Right lobe of liver (tissue), 6 donors: ENCODE measurements at regions not wholly inside any gene's neighbourhood (a gene's known extent, or its start where the extent isn't known, plus 50 kb on each side); places are given as distances from the start of the nearest gene placed in this dataset.

Source experiments
- ATAC-seq, 4 donors: fragments of 200-7000 bp; cut with Tn5 transposase; one replicate each; pipeline ENCODE4 v1.9.1; 2020; ENCODE audit warnings: mild to moderate bottlenecking in 4 of 4, moderate library complexity in 4 of 4
- DNase-seq, 3 donors: peaks; one replicate each; pipeline ENCODE4 v3.0.0-alpha.2; 2020
- H3K27ac ChIP-seq, 3 donors: fragments of 200-600 bp; one replicate each; pipeline ENCODE4 v1.8.0; 2022
- H3K27me3 ChIP-seq, 2 donors: fragments of 200-600 bp; one replicate each; pipeline ENCODE4 v1.8.0; 2022
- H3K36me3 ChIP-seq, 4 donors: fragments of 200-600 bp; sonication (generic) in 1 of 4; one replicate each; pipeline versions ENCODE4 v1.5.1 to v1.8.0; 2017 to 2022; ENCODE audit warnings: control low read depth in 1 of 4
- H3K4me1 ChIP-seq, 4 donors: fragments of 200-600 bp; sonication (generic) in 1 of 4; one replicate each; pipeline versions ENCODE4 v1.5.1 to v1.8.0; 2017 to 2022; ENCODE audit warnings: control low read depth in 1 of 4
- H3K4me3 ChIP-seq, 3 donors: fragments of 200-600 bp; one replicate each; pipeline ENCODE4 v1.8.0; 2022
- H3K9me3 ChIP-seq, 4 donors: fragments of 200-600 bp; sonication (generic) in 1 of 4; one replicate each; pipeline versions ENCODE4 v1.5.1 to v1.8.0; 2017 to 2022; ENCODE audit warnings: control low read depth in 1 of 4
- CTCF ChIP-seq, 4 donors: fragments of 200-600 bp in 3 of 4; fragments of 450-650 bp in 1 of 4; IDR thresholded peaks; one replicate each; pipeline versions ENCODE4 v1.5.1 to v1.8.0; 2016 to 2022; ENCODE audit warnings: antibody characterized with exemption in 4 of 4, mild to moderate bottlenecking in 2 of 4
- POLR2A ChIP-seq: fragments of 450-650 bp; IDR thresholded peaks from one replicate; pipeline ENCODE4 v1.6.1; 2017; ENCODE audit warnings: antibody characterized with exemption, mild to moderate bottlenecking
- WGBS: methylation state at CpG from one replicate; pipeline ENCODE4 v1.1.6; 2018; ENCODE audit warnings: low coverage, low lambda C conversion rate; ENCODE audit not compliant: insufficient coverage; ENCODE audit errors: missing lambda C conversion rate; 5-methylcytosine and 5-hydroxymethylcytosine counted together
- intact Hi-C, 2 donors: fragments of 100-400 bp; cut with DNase I; formaldehyde crosslinking; loops; one replicate each; pipeline versions ENCODE4 v1.11.2 to v1.14.1; 2022
- donor health status: DM: no; HTN: yes; CAD: no.
- donor health status: DM: no; HTN: no; CAD: no.
- donor health status: DM: no; HTN: no; CAD: no.
- donor health status: DM: no; HTN: yes; CAD: no.
- donor health status: DM: no; HTN: yes; CAD: no.

DNA sequence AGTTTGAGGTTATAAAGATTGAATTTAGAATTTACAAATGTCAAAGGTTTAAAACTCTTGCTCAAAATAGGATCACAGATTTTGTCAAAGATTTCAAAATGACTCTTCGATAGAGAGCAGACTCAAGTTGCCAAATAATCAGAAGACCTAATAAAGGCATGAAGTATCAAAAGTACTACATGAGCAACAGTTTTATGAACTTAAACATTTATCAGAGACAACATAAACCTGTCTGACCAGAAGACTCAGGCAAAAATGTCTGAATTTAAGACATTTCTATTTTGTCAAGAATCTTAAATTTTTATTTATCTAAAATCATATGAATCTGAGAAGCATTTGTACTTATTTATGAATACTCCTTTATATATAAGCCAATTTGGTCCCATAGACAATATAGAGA is 330.9 kb downstream of the PTPRU start:
- no peaks in the 10 kb centered on the region for H3K36me3 ChIP-seq
- H3K9me3 ChIP-seq: no peaks in the 10 kb centered on the region
- WGBS: 43% methylated on average over 1 of the region's 1 CpG
- no peak for ATAC-seq
- no peaks in the 10 kb centered on the region for H3K4me1 ChIP-seq
- H3K4me3 ChIP-seq: no peak overlapping the region
- intact Hi-C loops: no loop called here
- H3K27ac ChIP-seq: no peak overlapping the region
- no peaks in the 10 kb centered on the region for H3K27me3 ChIP-seq
- TF ChIP-seq POLR2A (no peak), CTCF (IDR thresholded peaks at IDR 0.05) (no peak)
- no peak for DNase-seq

GRCh38 chr1:29565490-29565889 is 329.2 kb downstream of the PTPRU start:
- no peak for TF ChIP-seq POLR2A
- no peak for TF ChIP-seq CTCF (IDR thresholded peaks at IDR 0.05)
- H3K4me3 ChIP-seq: no peak overlapping the region
- H3K9me3 ChIP-seq: no peaks in the 10 kb centered on the region
- no peaks in the 10 kb centered on the region for H3K4me1 ChIP-seq
- no peak for DNase-seq
- intact Hi-C loops: no loop called here
- no peak for ATAC-seq
- 78% methylated on average over 1 of the region's 1 CpG for WGBS
- no peak overlapping the region for H3K27ac ChIP-seq
- no peaks in the 10 kb centered on the region for H3K36me3 ChIP-seq
- no peaks in the 10 kb centered on the region for H3K27me3 ChIP-seq

- no peaks in the 10 kb centered on the region for H3K36me3 ChIP-seq
- intact Hi-C loops: no loop called here
- TF ChIP-seq POLR2A: no peak
- no peak for TF ChIP-seq CTCF (IDR thresholded peaks at IDR 0.05)
- no peak overlapping the region for H3K27ac ChIP-seq
- H3K4me1 ChIP-seq: no peaks in the 10 kb centered on the region
- 63% methylated on average over 4 of the region's 4 CpGs for WGBS
- ATAC-seq: no peak
- no peaks in the 10 kb centered on the region for H3K9me3 ChIP-seq
- no peak for DNase-seq
- no peaks in the 10 kb centered on the region for H3K27me3 ChIP-seq
- H3K4me3 ChIP-seq: no peak overlapping the region
Measured at GRCh38 chr1:29563571-29563970, 327.2 kb downstream of the PTPRU start.

GRCh38 chr1:29563092-29563491 is 326.8 kb downstream of the PTPRU start:
- 67% methylated on average over 3 of the region's 3 CpGs for WGBS

More at GRCh38 chr1:29563092-29563491, 326.8 kb downstream of the PTPRU start:
- Histone ChIP-seq H3K36me3 (no peaks in the 10 kb centered on the region), H3K27me3 (no peaks in the 10 kb centered on the region), H3K4me3 (no peak overlapping the region), H3K9me3 (no peaks in the 10 kb centered on the region), H3K4me1 (no peaks in the 10 kb centered on the region), H3K27ac (no peak overlapping the region)
- no peak for DNase-seq
- TF ChIP-seq POLR2A (no peak), CTCF (IDR thresholded peaks at IDR 0.05) (no peak)
- ATAC-seq: no peak
- intact Hi-C loops: no loop called here
